Choroid plexus epithelial cell (primary cell): ENCODE measurements at regions not wholly inside any gene's neighbourhood (a gene's known extent, or its start where the extent isn't known, plus 50 kb on each side); places are given as distances from the start of the nearest gene placed in this dataset.

Source experiments
- DNase-seq: peaks from one replicate; pipeline ENCODE4 v3.0.0-alpha.2; 2010; ENCODE audit warnings: low read depth
- H3K4me3 ChIP-seq: 2 replicates; pipeline ENCODE4 v1.5.1; 2011; ENCODE audit warnings: low read depth, mild to moderate bottlenecking, control low read depth, low read length, moderate library complexity
- CTCF ChIP-seq: conservative IDR thresholded peaks from 2 replicates; pipeline ENCODE4 v1.5.1; 2011; ENCODE audit warnings: low read depth, mild to moderate bottlenecking, control low read depth, inconsistent platforms, low read length, moderate library complexity

GRCh38 chr14:49017447-49017846 is 568.7 kb downstream of the RPS29 start:
- DNase-seq: no peak
- TF ChIP-seq CTCF: no peak
- H3K4me3 ChIP-seq: no peak overlapping the region

- no peak for TF ChIP-seq CTCF
- no peak for DNase-seq
Observed at GRCh38 chr14:49016381-49016780, 569.8 kb downstream of the RPS29 start.

GRCh38 chr14:49014476-49014875 is 571.7 kb downstream of the RPS29 start:
- no peak overlapping the region for H3K4me3 ChIP-seq
- DNase-seq: no peak
- no peak for TF ChIP-seq CTCF

More at GRCh38 chr14:49016381-49016780, 569.8 kb downstream of the RPS29 start:
- no peak overlapping the region for H3K4me3 ChIP-seq

GRCh38 chr14:49008363-49008762 is 577.8 kb downstream of the RPS29 start:
- TF ChIP-seq CTCF: no peak
- DNase-seq: no peak
- H3K4me3 ChIP-seq: no peak overlapping the region

GRCh38 chr14:48991141-48991540 is 595.0 kb downstream of the RPS29 start:
- TF ChIP-seq CTCF: no peak
- no peak overlapping the region for H3K4me3 ChIP-seq
- no peak for DNase-seq

GRCh38 chr14:48983351-48983888 is 602.8 kb downstream of the RPS29 start:
- no peak for TF ChIP-seq CTCF
- no peak for DNase-seq
- no peak overlapping the region for H3K4me3 ChIP-seq

- no peak overlapping the region for H3K4me3 ChIP-seq
- DNase-seq: no peak
- TF ChIP-seq CTCF: no peak
Observed at GRCh38 chr14:48974994-48975393, 611.2 kb downstream of the RPS29 start.
